NCI-H526 (cell line): ENCODE measurements at regions not wholly inside any gene's neighbourhood (a gene's known extent, or its start where the extent isn't known, plus 50 kb on each side); places are given as distances from the start of the nearest gene placed in this dataset.
"Not testable (repeated sequence)": the region's sequence is repeated elsewhere in the genome, so short reads cannot be mapped to it uniquely, and the experiment has no call there.

Experiments used
- DNase-seq, 2 experiments: peaks; one replicate each; lab custom pipeline; 2025; lab: John Stamatoyannopoulos, UW

- not testable (repeated sequence) for DNase-seq
Measured at GRCh38 chrX:21219208-21219607, 155.0 kb upstream of the CNKSR2 start.

GRCh38 chrX:21225643-21226042 lies 148.6 kb upstream of the CNKSR2 start:
- DNase-seq = no peak

DNA sequence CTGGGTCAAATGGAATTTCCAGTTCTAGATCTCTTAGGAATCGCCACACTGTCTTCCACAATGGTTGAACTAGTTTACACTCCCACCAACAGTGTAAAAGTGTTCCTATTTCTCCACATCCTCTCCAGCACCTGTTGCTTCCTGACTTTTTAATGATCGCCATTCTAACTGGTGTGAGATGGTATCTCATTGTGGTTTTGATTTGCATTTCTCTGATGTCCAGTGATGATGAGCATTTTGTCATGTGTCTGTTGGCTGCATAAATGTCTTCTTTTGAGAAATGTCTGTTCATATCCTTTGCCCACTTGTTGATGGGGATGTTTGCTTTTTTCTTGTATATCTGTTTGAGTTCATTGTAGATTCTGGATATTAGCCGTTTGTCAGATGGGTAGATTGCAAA lies 145.2 kb upstream of the CNKSR2 start:
- DNase-seq = not testable (repeated sequence)

DNA sequence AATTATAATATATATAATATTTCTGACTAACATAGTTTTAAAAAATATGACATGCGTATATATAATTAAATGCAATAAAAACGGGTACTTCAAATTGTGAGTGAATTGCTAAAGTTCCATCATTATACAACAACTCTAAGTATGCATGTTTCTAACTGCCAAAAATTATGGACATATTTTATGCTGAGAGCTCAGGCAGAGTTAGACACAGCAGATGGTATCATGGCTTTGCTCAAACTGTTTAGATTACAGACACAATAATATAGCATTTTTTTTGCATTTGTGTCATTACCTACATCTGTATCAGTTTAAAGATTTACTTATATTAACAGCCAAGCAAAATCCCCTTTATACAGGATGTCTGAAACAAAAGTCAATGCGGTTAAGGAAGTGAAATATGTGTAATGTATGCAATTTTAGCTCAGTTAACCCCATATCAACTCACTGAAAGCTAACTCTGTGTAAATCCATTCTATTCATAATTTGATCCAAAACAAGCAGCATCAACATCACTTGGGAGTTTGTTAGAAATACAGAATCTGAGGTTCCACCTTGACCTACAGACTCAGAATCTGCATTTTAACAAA lies 119.1 kb upstream of the CNKSR2 start:
- no peak for DNase-seq

DNA sequence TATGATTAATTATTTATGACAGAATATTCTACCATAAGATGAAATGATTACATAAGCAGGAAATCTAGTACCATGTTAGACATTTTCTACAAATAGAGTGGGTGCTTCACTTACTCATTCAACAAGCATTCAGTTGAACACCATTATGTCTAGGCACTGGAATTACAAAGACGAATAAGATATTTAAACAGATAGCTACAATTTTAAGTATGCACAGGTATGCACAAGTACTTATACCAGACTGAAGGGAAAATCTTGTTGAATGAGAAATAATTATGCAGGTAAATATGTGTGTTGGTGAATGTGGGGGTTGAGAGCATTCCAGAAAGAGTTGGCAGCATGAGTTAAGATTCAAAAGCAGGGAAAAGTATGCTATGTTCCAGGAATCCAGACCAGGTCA lies 107.3 kb upstream of the CNKSR2 start:
- DNase-seq = no peak

DNA sequence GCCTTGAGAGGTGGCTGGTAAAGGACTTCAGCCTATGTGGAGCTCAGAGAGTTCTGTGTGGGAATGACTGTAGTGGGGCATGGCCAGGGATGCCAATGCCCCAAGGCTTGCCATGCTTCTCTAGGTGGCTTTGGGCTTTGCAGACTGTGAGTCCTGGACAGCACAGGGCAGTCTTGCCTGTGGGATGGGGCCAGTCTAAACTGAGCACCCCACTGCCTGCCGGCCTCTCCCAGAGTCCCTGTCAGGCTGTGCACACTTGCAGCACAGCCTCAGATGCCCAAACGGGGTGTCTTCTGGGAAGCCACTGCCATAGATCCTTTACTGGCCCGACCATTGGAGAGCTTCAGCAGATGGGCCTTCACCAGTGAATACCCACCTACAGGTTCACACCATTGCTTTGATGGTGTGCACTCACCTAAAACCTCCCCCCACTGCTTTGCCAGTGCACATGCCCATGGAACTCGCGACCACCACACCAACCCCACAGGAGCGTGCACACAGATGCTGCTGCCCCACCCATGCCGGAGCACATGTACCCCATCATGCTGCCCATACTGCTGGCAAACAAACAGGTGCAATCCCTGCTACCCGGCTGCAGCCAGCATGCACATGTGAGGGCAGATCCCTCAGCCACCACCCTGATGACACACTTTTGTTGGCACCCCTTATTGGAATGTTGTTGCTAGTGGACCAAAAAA lies 97.3 kb upstream of the CNKSR2 start:
- DNase-seq = no peak

DNA sequence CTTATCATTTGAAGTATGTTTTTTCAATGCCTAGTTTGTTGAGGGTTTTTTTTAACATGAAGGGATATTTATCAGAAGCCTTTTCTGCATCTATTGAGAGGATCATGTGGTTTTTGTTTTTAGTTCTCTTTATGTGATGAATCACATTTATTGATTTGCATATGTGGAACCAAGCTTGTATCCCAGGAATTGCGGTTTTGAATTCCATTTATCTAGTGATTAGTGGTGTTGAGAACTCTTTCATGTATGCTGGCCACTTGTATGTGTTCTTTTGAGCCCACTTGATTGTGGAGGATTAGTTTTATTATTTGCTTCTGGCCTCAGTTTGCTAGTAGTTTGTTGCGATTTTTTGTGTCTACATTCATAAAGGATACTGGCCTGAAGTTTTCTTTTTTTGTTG lies 85.0 kb upstream of the CNKSR2 start:
- peak in 1 of 2 experiments; percentile 31 for DNase-seq

DNA sequence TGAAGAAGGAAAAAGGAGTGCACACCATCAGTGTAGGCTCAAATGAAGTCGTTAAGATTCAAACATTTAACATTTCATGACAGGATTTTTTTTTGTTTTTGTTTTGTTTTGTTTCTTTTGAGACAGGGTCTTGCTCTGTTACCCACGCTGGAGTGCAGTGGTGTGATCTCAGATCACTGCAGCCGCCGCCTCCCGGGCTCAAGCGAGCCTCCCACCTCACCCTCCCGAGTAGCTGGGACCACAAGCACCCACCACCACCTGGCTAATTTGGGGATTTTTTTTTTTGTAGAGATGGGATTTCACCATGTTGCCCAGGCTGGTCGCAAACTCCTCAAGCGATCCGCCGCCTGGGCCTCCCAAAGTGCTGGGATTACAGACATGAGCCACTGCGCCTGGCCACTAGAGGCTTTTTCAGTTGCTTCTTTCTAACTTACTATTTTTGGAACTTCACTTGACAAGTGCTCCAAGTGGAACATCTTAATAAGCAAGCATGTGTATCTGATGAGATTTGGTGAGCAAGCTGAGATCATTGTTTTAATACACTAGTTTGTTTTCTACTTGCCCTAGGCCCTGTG lies 78.9 kb upstream of the CNKSR2 start:
- DNase-seq = no peak

DNA sequence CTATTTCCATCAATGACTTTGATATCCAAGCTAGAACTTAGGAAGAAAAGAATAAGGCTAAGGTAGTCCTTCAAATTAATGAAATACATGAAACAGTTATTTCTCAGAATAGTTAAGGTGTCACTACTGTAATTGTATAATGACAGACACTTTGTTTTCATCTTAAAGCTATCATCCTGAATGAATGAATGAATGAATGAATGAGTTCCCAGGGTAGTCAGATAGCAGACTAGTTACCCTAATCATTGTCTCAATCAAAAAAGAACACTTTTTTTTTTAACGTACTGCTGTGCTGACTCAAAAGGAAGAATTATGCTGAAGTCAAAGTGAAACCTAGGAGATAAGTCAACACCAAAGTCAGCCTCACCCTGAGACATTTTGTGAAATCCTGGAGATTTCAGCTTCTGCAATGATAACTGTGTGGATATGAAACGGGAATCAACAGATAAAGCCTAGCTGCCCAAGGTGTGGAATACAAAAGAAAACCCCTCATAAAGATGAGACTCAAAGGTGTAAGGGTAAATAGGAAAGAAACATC lies 68.3 kb upstream of the CNKSR2 start:
- DNase-seq = no peak

GRCh38 chrX:21319323-21319722 lies 54.9 kb upstream of the CNKSR2 start:
- DNase-seq = no peak
